GM23338 (cell line): ENCODE measurements at regions not wholly inside any gene's neighbourhood (a gene's known extent, or its start where the extent isn't known, plus 50 kb on each side); places are given as distances from the start of the nearest gene placed in this dataset.

Source experiments
- ATAC-seq: fragments of 200-7000 bp; cut with Tn5 transposase; 3 replicates; pipeline ENCODE4 v1.9.1; 2020
- DNase-seq: peaks from one replicate; pipeline ENCODE4 v3.0.0-alpha.2; 2015; ENCODE audit warnings: low spot score
- H2AFZ ChIP-seq: fragments of 200-600 bp; sonication (generic); 2 replicates; pipeline ENCODE4 v1.8.0; 2016; ENCODE audit warnings: antibody characterized with exemption, mild to moderate bottlenecking, moderate library complexity
- H3F3A ChIP-seq: fragments of 200-600 bp; sonication (generic); replicated peaks from 2 replicates; pipeline ENCODE4 v1.8.0; 2017; ENCODE audit warnings: antibody characterized with exemption, mixed run types, low read depth
- H3K27ac ChIP-seq: fragments of 200-600 bp; sonication (generic); 2 replicates; pipeline ENCODE4 v1.6.1; 2016; ENCODE audit warnings: low read depth
- H3K27me3 ChIP-seq: fragments of 200-600 bp; sonication (generic); 2 replicates; pipeline ENCODE4 v1.8.0; 2016; ENCODE audit warnings: mild to moderate bottlenecking, mixed run types, moderate library complexity; ENCODE audit not compliant: insufficient read depth
- H3K36me3 ChIP-seq: fragments of 200-600 bp; sonication (generic); 2 replicates; pipeline ENCODE4 v1.8.0; 2016; ENCODE audit warnings: mild to moderate bottlenecking; ENCODE audit not compliant: insufficient read depth
- H3K4me1 ChIP-seq: fragments of 200-600 bp; sonication (generic); 2 replicates; pipeline ENCODE4 v1.8.0; 2016; ENCODE audit warnings: mild to moderate bottlenecking, moderate library complexity; ENCODE audit not compliant: insufficient read depth
- H3K4me2 ChIP-seq: fragments of 200-600 bp; sonication (generic); 2 replicates; pipeline ENCODE4 v1.7.1; 2017; ENCODE audit warnings: mixed run types
- H3K4me3 ChIP-seq: fragments of 200-600 bp; sonication (generic); 2 replicates; pipeline ENCODE4 v1.6.1; 2016; ENCODE audit warnings: mixed run types
- H3K79me2 ChIP-seq: fragments of 200-600 bp; sonication (generic); replicated peaks from 2 replicates; pipeline ENCODE4 v1.8.0; 2017; ENCODE audit warnings: mild to moderate bottlenecking; ENCODE audit not compliant: insufficient read depth
- H3K9me2 ChIP-seq: fragments of 200-600 bp; sonication (generic); 2 replicates; pipeline ENCODE4 v1.8.0; 2017; ENCODE audit not compliant: insufficient read depth
- H4K20me1 ChIP-seq: fragments of 200-600 bp; sonication (generic); replicated peaks from 2 replicates; pipeline ENCODE4 v1.8.0; 2017; ENCODE audit warnings: mild to moderate bottlenecking; ENCODE audit not compliant: insufficient read depth
- H3K27ac Mint-ChIP-seq: 2 replicates; pipeline ENCODE4 v1.8.0; 2020; ENCODE audit warnings: inconsistent platforms, mild to moderate bottlenecking, moderate library complexity, mixed read lengths
- H3K27me3 Mint-ChIP-seq: 3 replicates; pipeline ENCODE4 v1.8.0; 2022; ENCODE audit warnings: low read depth, mild to moderate bottlenecking, moderate library complexity, mixed read lengths, inconsistent platforms; ENCODE audit not compliant: insufficient read depth, poor library complexity
- H3K36me3 Mint-ChIP-seq: 3 replicates; pipeline ENCODE4 v1.8.0; 2021; ENCODE audit warnings: low read depth, mild to moderate bottlenecking, inconsistent platforms, moderate library complexity, mixed read lengths
- H3K4me1 Mint-ChIP-seq: 3 replicates; pipeline ENCODE4 v1.8.0; 2020; ENCODE audit warnings: mild to moderate bottlenecking, inconsistent platforms, mixed read lengths
- H3K4me3 Mint-ChIP-seq: 3 replicates; pipeline ENCODE4 v1.8.0; 2021; ENCODE audit warnings: moderate library complexity, mild to moderate bottlenecking, inconsistent platforms, mixed read lengths
- H3K9me3 Mint-ChIP-seq: 3 replicates; pipeline ENCODE4 v1.8.0; 2020; ENCODE audit warnings: moderate library complexity, mild to moderate bottlenecking, inconsistent platforms, mixed read lengths
- CREB1 ChIP-seq: fragments of 250-450 bp; sonication (Bioruptor Pico); IDR thresholded peaks from 2 replicates; pipeline ENCODE4 v1.5.0; 2020; ENCODE audit warnings: low read depth, mild to moderate bottlenecking, moderate library complexity
- CTCF ChIP-seq, 2 experiments: fragments of 200-600 bp in 1 of 2; sonication (generic) in 1 of 2; conservative IDR thresholded peaks; 2 replicates each; pipeline versions ENCODE4 v1.5.1 to v1.6.1; 2016 to 2017; ENCODE audit warnings: antibody characterized with exemption in 2 of 2, low read depth in 2 of 2, mild to moderate bottlenecking in 2 of 2, moderate library complexity in 1 of 2
- EZH2 ChIP-seq: fragments of 200-600 bp; sonication (generic); IDR thresholded peaks from one replicate; pipeline ENCODE4 v1.8.0; 2017; ENCODE audit warnings: antibody characterized with exemption, mild to moderate bottlenecking, low read depth; ENCODE audit not compliant: unreplicated experiment
- EZH2phosphoT487 ChIP-seq: fragments of 200-600 bp; sonication (generic); IDR thresholded peaks from one replicate; pipeline ENCODE4 v1.8.1; 2018; ENCODE audit warnings: antibody characterized with exemption; ENCODE audit not compliant: unreplicated experiment
- JUNB ChIP-seq: IDR thresholded peaks from one replicate; pipeline ENCODE4 v1.6.1; 2016; ENCODE audit warnings: antibody characterized with exemption; ENCODE audit not compliant: unreplicated experiment
- NANOG ChIP-seq: IDR thresholded peaks from 2 replicates; pipeline ENCODE4 v1.6.1; 2016; ENCODE audit warnings: antibody characterized with exemption, borderline replicate concordance
- POLR2AphosphoS5 ChIP-seq: IDR thresholded peaks from 2 replicates; pipeline ENCODE4 v1.6.1; 2016; ENCODE audit warnings: antibody characterized with exemption, low read depth
- STAT1 ChIP-seq: IDR thresholded peaks from one replicate; pipeline ENCODE4 v1.6.1; 2016; ENCODE audit warnings: antibody characterized with exemption; ENCODE audit not compliant: unreplicated experiment
- ZNF114 ChIP-seq: fragments of 250-450 bp; sonication (Bioruptor Pico); IDR thresholded peaks from 2 replicates; pipeline ENCODE4 v1.5.0; 2020; ENCODE audit warnings: mild to moderate bottlenecking, moderate library complexity
- ZNF331 ChIP-seq: fragments of 250-450 bp; sonication (Bioruptor Pico); IDR thresholded peaks from 2 replicates; pipeline ENCODE4 v1.5.0; 2020; ENCODE audit warnings: low read depth, mild to moderate bottlenecking, moderate library complexity
- TF ChIP-seq, protein P1 (sequence below): IDR thresholded peaks from one replicate; pipeline ENCODE4 v1.6.1; 2018; ENCODE audit warnings: antibody characterized with exemption; ENCODE audit not compliant: unreplicated experiment
- TF ChIP-seq, protein P2 (sequence below): fragments of 250-450 bp; sonication (Bioruptor Pico); IDR thresholded peaks from 2 replicates; pipeline ENCODE4 v1.5.0; 2020; ENCODE audit warnings: mild to moderate bottlenecking, moderate library complexity
- TF ChIP-seq, protein P3 (sequence below): IDR thresholded peaks from 2 replicates; pipeline ENCODE4 v1.6.1; 2016; ENCODE audit warnings: antibody characterized with exemption

DNA sequence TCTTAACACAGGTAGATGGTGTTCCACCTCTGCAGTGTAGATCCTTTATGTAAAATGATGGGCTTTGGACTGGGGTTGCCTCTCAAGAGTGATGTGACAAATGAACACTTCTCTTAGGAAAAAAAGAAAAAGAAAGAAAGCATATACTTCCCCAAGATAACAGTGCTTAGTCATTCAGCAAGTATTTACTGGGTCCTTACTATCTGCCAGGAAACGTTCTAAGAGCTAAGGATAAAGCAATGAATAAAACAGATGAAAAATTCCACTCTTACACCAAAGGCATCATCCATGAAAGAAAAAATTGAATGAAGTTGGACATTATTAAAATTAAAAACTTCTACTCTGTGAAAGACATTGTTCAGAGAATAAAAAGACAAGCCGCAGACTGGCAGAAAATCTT lies 177.3 kb downstream of the C7orf25 start:
- peaks cover 1% of the 10 kb centered on the region for H3K27me3 Mint-ChIP-seq
- H3K4me1 Mint-ChIP-seq = no peaks in the 10 kb centered on the region
- no peaks in the 10 kb centered on the region for H4K20me1 ChIP-seq
- H3K27me3 ChIP-seq = no peaks in the 10 kb centered on the region
- no peaks in the 10 kb centered on the region for H3K36me3 ChIP-seq
- H3F3A ChIP-seq = no peaks in the 10 kb centered on the region
- H3K9me2 ChIP-seq = peaks cover 17% of the 10 kb centered on the region
- DNase-seq = no peak
- no peaks in the 10 kb centered on the region for H3K4me1 ChIP-seq
- H3K27ac ChIP-seq = no peak overlapping the region
- no peaks in the 10 kb centered on the region; the same call in 2 of the 3 replicates for H3K36me3 Mint-ChIP-seq
- no peak for ATAC-seq
- no peak overlapping the region for H3K4me2 ChIP-seq
- no peaks in the 10 kb centered on the region for H3K79me2 ChIP-seq
- TF ChIP-seq CREB1 (CRISPR knock-in tag) (no peak), CTCF (conservative IDR thresholded peaks at IDR 0.05; ENCODE audit: low read depth in 2 of 2) (no peak), POLR2AphosphoS5 (no peak), EZH2 (no peak), EZH2phosphoT487 (no peak), JUNB (no peak), STAT1 (no peak), NANOG (no peak), ZNF114 (CRISPR knock-in tag) (no peak), ZNF331 (no peak)
- TF ChIP-seq, protein P1, sequence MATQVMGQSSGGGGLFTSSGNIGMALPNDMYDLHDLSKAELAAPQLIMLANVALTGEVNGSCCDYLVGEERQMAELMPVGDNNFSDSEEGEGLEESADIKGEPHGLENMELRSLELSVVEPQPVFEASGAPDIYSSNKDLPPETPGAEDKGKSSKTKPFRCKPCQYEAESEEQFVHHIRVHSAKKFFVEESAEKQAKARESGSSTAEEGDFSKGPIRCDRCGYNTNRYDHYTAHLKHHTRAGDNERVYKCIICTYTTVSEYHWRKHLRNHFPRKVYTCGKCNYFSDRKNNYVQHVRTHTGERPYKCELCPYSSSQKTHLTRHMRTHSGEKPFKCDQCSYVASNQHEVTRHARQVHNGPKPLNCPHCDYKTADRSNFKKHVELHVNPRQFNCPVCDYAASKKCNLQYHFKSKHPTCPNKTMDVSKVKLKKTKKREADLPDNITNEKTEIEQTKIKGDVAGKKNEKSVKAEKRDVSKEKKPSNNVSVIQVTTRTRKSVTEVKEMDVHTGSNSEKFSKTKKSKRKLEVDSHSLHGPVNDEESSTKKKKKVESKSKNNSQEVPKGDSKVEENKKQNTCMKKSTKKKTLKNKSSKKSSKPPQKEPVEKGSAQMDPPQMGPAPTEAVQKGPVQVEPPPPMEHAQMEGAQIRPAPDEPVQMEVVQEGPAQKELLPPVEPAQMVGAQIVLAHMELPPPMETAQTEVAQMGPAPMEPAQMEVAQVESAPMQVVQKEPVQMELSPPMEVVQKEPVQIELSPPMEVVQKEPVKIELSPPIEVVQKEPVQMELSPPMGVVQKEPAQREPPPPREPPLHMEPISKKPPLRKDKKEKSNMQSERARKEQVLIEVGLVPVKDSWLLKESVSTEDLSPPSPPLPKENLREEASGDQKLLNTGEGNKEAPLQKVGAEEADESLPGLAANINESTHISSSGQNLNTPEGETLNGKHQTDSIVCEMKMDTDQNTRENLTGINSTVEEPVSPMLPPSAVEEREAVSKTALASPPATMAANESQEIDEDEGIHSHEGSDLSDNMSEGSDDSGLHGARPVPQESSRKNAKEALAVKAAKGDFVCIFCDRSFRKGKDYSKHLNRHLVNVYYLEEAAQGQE = no peak
- TF ChIP-seq, protein P2, sequence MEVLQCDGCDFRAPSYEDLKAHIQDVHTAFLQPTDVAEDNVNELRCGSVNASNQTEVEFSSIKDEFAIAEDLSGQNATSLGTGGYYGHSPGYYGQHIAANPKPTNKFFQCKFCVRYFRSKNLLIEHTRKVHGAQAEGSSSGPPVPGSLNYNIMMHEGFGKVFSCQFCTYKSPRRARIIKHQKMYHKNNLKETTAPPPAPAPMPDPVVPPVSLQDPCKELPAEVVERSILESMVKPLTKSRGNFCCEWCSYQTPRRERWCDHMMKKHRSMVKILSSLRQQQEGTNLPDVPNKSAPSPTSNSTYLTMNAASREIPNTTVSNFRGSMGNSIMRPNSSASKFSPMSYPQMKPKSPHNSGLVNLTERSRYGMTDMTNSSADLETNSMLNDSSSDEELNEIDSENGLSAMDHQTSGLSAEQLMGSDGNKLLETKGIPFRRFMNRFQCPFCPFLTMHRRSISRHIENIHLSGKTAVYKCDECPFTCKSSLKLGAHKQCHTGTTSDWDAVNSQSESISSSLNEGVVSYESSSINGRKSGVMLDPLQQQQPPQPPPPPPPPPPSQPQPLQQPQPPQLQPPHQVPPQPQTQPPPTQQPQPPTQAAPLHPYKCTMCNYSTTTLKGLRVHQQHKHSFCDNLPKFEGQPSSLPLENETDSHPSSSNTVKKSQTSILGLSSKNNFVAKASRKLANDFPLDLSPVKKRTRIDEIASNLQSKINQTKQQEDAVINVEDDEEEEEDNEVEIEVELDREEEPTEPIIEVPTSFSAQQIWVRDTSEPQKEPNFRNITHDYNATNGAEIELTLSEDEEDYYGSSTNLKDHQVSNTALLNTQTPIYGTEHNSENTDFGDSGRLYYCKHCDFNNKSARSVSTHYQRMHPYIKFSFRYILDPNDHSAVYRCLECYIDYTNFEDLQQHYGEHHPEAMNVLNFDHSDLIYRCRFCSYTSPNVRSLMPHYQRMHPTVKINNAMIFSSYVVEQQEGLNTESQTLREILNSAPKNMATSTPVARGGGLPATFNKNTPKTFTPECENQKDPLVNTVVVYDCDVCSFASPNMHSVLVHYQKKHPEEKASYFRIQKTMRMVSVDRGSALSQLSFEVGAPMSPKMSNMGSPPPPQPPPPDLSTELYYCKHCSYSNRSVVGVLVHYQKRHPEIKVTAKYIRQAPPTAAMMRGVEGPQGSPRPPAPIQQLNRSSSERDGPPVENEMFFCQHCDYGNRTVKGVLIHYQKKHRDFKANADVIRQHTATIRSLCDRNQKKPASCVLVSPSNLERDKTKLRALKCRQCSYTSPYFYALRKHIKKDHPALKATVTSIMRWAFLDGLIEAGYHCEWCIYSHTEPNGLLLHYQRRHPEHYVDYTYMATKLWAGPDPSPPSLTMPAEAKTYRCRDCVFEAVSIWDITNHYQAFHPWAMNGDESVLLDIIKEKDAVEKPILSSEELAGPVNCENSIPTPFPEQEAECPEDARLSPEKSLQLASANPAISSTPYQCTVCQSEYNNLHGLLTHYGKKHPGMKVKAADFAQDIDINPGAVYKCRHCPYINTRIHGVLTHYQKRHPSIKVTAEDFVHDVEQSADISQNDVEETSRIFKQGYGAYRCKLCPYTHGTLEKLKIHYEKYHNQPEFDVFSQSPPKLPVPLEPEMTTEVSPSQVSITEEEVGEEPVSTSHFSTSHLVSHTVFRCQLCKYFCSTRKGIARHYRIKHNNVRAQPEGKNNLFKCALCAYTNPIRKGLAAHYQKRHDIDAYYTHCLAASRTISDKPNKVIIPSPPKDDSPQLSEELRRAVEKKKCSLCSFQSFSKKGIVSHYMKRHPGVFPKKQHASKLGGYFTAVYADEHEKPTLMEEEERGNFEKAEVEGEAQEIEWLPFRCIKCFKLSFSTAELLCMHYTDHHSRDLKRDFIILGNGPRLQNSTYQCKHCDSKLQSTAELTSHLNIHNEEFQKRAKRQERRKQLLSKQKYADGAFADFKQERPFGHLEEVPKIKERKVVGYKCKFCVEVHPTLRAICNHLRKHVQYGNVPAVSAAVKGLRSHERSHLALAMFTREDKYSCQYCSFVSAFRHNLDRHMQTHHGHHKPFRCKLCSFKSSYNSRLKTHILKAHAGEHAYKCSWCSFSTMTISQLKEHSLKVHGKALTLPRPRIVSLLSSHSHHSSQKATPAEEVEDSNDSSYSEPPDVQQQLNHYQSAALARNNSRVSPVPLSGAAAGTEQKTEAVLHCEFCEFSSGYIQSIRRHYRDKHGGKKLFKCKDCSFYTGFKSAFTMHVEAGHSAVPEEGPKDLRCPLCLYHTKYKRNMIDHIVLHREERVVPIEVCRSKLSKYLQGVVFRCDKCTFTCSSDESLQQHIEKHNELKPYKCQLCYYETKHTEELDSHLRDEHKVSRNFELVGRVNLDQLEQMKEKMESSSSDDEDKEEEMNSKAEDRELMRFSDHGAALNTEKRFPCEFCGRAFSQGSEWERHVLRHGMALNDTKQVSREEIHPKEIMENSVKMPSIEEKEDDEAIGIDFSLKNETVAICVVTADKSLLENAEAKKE (CRISPR knock-in tag) = no peak
- TF ChIP-seq, protein P3, sequence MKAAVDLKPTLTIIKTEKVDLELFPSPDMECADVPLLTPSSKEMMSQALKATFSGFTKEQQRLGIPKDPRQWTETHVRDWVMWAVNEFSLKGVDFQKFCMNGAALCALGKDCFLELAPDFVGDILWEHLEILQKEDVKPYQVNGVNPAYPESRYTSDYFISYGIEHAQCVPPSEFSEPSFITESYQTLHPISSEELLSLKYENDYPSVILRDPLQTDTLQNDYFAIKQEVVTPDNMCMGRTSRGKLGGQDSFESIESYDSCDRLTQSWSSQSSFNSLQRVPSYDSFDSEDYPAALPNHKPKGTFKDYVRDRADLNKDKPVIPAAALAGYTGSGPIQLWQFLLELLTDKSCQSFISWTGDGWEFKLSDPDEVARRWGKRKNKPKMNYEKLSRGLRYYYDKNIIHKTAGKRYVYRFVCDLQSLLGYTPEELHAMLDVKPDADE = no peak
- H2AFZ ChIP-seq = no peak overlapping the region
- H3K27ac Mint-ChIP-seq = no peak overlapping the region
- H3K9me3 Mint-ChIP-seq = no peaks in the 10 kb centered on the region; the same call in 1 of the 3 replicates
- H3K4me3 ChIP-seq = no peak overlapping the region
- H3K4me3 Mint-ChIP-seq = no peak overlapping the region
